ENCODE measurements at regions not wholly inside any gene's neighbourhood (a gene's known extent, or its start where the extent isn't known, plus 50 kb on each side); places are given as distances from the start of the nearest gene placed in this dataset.

DNA sequence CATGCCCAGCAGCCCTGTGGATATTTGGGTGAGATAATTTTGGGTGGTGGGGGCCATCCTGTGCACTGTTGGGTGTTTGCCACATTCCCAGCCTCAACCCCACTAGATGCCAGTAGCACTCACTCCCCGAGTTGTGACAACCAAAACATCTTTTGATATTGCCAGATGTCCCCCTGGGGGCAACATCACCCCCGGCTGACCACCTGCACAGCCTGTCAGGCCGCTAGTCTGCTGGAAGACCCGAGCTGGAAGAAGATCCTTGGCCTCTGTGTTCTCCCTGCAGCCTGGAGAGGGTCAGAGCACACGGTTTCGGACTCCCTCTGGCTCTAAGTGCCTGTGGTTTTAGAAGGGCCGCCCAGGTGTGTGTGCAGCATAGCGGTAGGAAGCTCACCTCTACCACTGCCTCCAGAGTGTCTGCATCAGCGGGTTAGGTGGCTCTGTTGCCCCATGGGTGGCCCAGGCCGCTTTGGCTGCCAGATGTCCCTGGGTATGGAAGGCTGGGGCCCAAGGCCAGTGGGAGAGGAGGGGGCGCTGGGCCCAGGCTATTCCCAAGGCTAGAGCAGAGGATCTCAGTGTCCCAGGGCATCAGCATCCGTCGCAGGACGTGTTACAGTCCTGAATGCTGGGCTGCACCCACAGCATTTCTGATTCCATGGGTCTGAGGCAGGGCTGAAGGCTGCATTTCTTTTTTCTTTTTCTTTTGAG, 195.8 kb upstream of the GSE1 start:
- Histone ChIP-seq H3K4me1 (peaks cover 13 to 25% (median 22%) of the 10 kb centered on the region in 4 donors), H3K9me3 (no peaks in the 10 kb centered on the region), H3K27me3 (no peaks in the 10 kb centered on the region), H3K27ac (no peak overlapping the region), H3K36me3 (no peaks in the 10 kb centered on the region), H3K4me3 (no peak overlapping the region)
- intact Hi-C loops (cut with DNase I; ENCODE audit: low total_unique reads) (no loop called here), in situ Hi-C loops (cut with MboI; ENCODE audit: low pct_ligation_motif_present in 1 of 4, low pct_unique_long_range_greater_than_20kb in 1 of 4, low sequenced_read_pairs in 3 of 4) (loop anchor here in 2 of 4 donors (10.0 to 25.0 kb wide), 2 partner anchors 187 to 295 kb away; no protein-coding TSS in a partner anchor)
- TF ChIP-seq EP300 (IDR thresholded peaks at IDR 0.05; ENCODE audit: low read depth) (no peak), POLR2AphosphoS5 (IDR thresholded peaks at IDR 0.05) (no peak), CTCF (IDR thresholded peaks at IDR 0.05) (no peak), POLR2A (IDR thresholded peaks at IDR 0.05) (no peak)
- 94% methylated on average over 9 of the region's 14 CpGs; no CpG with 5 or more reads in 1 of the 2 donors for WGBS, 2 donors (ENCODE audit: low coverage in 1 of 2)
- no peak for DNase-seq

DNA sequence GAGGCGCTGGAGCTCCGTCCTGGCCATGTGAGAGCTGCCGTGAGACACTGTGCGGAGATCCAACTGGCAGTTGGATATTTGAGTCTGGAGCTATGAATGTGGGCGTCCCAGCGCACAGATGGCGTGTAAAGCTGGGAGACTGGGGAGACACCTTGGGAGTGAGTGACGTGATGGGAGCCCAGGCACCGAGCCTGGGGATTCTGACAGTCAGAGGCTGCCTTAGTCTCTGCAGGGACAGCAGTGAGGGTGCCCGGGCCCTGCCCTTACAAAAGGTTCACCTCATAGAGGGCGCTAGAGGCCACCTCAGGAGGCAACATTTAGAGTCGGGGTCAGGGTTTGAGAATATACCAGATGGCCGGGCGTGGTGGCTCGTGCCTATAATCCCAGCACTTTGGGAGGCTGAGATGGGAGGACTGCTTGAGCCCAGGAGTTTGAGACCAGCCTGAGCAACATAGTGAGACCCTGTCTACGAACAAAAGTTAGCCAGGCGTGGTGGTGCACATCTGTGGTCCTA, 194.1 kb upstream of the GSE1 start:
- TF ChIP-seq POLR2AphosphoS5 (IDR thresholded peaks at IDR 0.05) (no peak), CTCF (IDR thresholded peaks at IDR 0.05) (no peak), EP300 (IDR thresholded peaks at IDR 0.05; ENCODE audit: low read depth) (no peak), POLR2A (IDR thresholded peaks at IDR 0.05) (no peak)
- intact Hi-C loops (cut with DNase I; ENCODE audit: low total_unique reads), result no loop called here
- Histone ChIP-seq H3K36me3 (no peaks in the 10 kb centered on the region), H3K4me3 (no peak overlapping the region), H3K4me1 (peaks cover 13 to 40% (median 34%) of the 10 kb centered on the region in 4 donors), H3K27ac (no peak overlapping the region), H3K27me3 (no peaks in the 10 kb centered on the region), H3K9me3 (no peaks in the 10 kb centered on the region)
- peak; percentile 7 for DNase-seq
- 83 to 85% methylated on average over 2 to 17 of the region's 17 CpGs for WGBS, 2 donors (ENCODE audit: low coverage in 1 of 2)
- in situ Hi-C loops (cut with MboI; ENCODE audit: low pct_ligation_motif_present in 1 of 4, low pct_unique_long_range_greater_than_20kb in 1 of 4, low sequenced_read_pairs in 3 of 4), result loop anchor here in 2 of 4 donors (10.0 to 25.0 kb wide), 2 partner anchors 186 to 293 kb away; no protein-coding TSS in a partner anchor

- Histone ChIP-seq H3K27ac (no peak overlapping the region), H3K36me3 (no peaks in the 10 kb centered on the region), H3K27me3 (no peaks in the 10 kb centered on the region), H3K4me3 (no peak overlapping the region), H3K4me1 (peaks cover 13 to 45% (median 36%) of the 10 kb centered on the region in 4 donors), H3K9me3 (no peaks in the 10 kb centered on the region)
- no peak for DNase-seq
- in situ Hi-C loops (cut with MboI; ENCODE audit: low pct_ligation_motif_present in 1 of 4, low pct_unique_long_range_greater_than_20kb in 1 of 4, low sequenced_read_pairs in 3 of 4) (loop anchor here in 2 of 4 donors (10.0 to 25.0 kb wide), 3 partner anchors 185 to 293 kb away; no protein-coding TSS in a partner anchor), intact Hi-C loops (cut with DNase I; ENCODE audit: low total_unique reads) (loop anchor here (2.0 to 10.0 kb wide), 2 partner anchors 25 to 195 kb away; partner anchors contain the start of gene GSE1)
- WGBS, 2 donors (ENCODE audit: low coverage in 1 of 2), result 83% methylated on average over 21 of the region's 21 CpGs; no CpG with 5 or more reads in 1 of the 2 donors
- TF ChIP-seq POLR2AphosphoS5 (IDR thresholded peaks at IDR 0.05) (no peak), POLR2A (IDR thresholded peaks at IDR 0.05) (no peak), CTCF (IDR thresholded peaks at IDR 0.05) (no peak), EP300 (IDR thresholded peaks at IDR 0.05; ENCODE audit: low read depth) (no peak)
Measured at GRCh38 chr16:85419503-85420408, 193.4 kb upstream of the GSE1 start.
